GM12878 (cell line): ENCODE measurements at regions not wholly inside any gene's neighbourhood (a gene's known extent, or its start where the extent isn't known, plus 50 kb on each side); places are given as distances from the start of the nearest gene placed in this dataset.

Source experiments
- ATAC-seq: fragments of 200-7000 bp; cut with Tn5 transposase; 3 replicates; pipeline ENCODE4 v1.9.1; 2020; ENCODE audit warnings: mild to moderate bottlenecking, moderate library complexity
- BruUV-seq: library from RNA; stranded (reverse); fragments of 400-500 nt; replicated peaks from 2 replicates; lab custom pipeline; 2021; lab: Mats Ljungman, UMichigan
- CTCF ChIA-PET: fragments of 300-600 bp; sonication (Branson Sonifier 250); formaldehyde crosslinking; extraction: SDS; loops from one replicate; lab custom pipeline; 2021; ENCODE audit warnings: inconsistent platforms; lab: Yijun Ruan, JAX
- POLR2A ChIA-PET: fragments of 350-600 bp; formaldehyde crosslinking; extraction: SDS; loops from one replicate; lab custom pipeline; 2021; ENCODE audit warnings: inconsistent platforms; lab: Charles Lee
- RAD21 ChIA-PET: fragments of 300-600 bp; sonication (Branson Sonifier 250); formaldehyde crosslinking; loops from one replicate; lab custom pipeline; 2023; ENCODE audit warnings: antibody characterized with exemption; ENCODE audit not compliant: unreplicated experiment; lab: Charles Lee
- SMC1A ChIA-PET: fragments of 300-600 bp; sonication (Branson Sonifier 250); formaldehyde crosslinking; loops from one replicate; lab custom pipeline; 2023; ENCODE audit not compliant: unreplicated experiment, uncharacterized antibody; lab: Charles Lee
- DNase-seq: peaks from one replicate; pipeline ENCODE4 v3.0.0-alpha.2; 2011; ENCODE audit warnings: low read depth, low spot score
- FAIRE-seq: peaks from 3 replicates; lab custom pipeline; 2011; peaks lifted over from hg19 to GRCh38; lab: Jason Lieb, UNC
- H2AFZ ChIP-seq: 2 replicates; pipeline ENCODE4 v1.6.0; 2011; ENCODE audit warnings: low read depth, low read length, control low read depth; ENCODE audit not compliant: control insufficient read depth
- H3K27ac ChIP-seq: 2 replicates; pipeline ENCODE4 v1.5.1; 2011; ENCODE audit warnings: control low read depth; ENCODE audit not compliant: control insufficient read depth, insufficient read depth
- H3K27me3 ChIP-seq, 2 experiments: replicated peaks in 1 of 2; 2 replicates each; pipeline versions ENCODE4 v1.6.0 to v1.6.1; 2011; ENCODE audit warnings: low read length in 1 of 2; ENCODE audit not compliant: control insufficient read depth in 2 of 2, insufficient read depth in 2 of 2
- H3K36me3 ChIP-seq, 2 experiments: 2 replicates each; pipeline ENCODE4 v1.5.1; 2011; ENCODE audit warnings: low read length in 1 of 2; ENCODE audit not compliant: control insufficient read depth in 2 of 2, insufficient read depth in 2 of 2
- H3K4me1 ChIP-seq: 2 replicates; pipeline ENCODE4 v1.6.1; 2011; ENCODE audit warnings: mild to moderate bottlenecking, low read length, moderate library complexity, mixed read lengths; ENCODE audit not compliant: control insufficient read depth, insufficient read depth
- H3K4me2 ChIP-seq: 2 replicates; pipeline ENCODE4 v1.6.0; 2011; ENCODE audit warnings: control low read depth; ENCODE audit not compliant: control insufficient read depth, insufficient read depth
- H3K4me3 ChIP-seq: fragments of 200-600 bp; sonication (generic); 2 replicates; pipeline ENCODE4 v1.5.1; 2016
- H3K79me2 ChIP-seq: 2 replicates; pipeline ENCODE4 v1.6.0; 2011; ENCODE audit warnings: low read length; ENCODE audit not compliant: control insufficient read depth, insufficient read depth
- H3K9ac ChIP-seq: 2 replicates; pipeline ENCODE4 v1.8.0; 2011; ENCODE audit warnings: low read length, control low read depth, mixed read lengths; ENCODE audit not compliant: control insufficient read depth, insufficient read depth
- H3K9me3 ChIP-seq: replicated peaks from 3 replicates; pipeline ENCODE4 v1.5.1; 2011; ENCODE audit warnings: mild to moderate bottlenecking, low read length; ENCODE audit not compliant: control insufficient read depth, insufficient read depth
- H4K20me1 ChIP-seq: 2 replicates; pipeline ENCODE4 v1.6.0; 2011; ENCODE audit not compliant: control insufficient read depth, insufficient read depth
- ATF7 ChIP-seq: fragments of 450-650 bp; IDR thresholded peaks from 2 replicates; pipeline ENCODE4 v1.6.1; 2016; ENCODE audit warnings: low read depth, mild to moderate bottlenecking
- CBX3 ChIP-seq: fragments of 200-600 bp; sonication (generic); IDR thresholded peaks from 2 replicates; pipeline ENCODE4 v1.6.1; 2016; ENCODE audit warnings: low read depth, borderline replicate concordance
- CBX5 ChIP-seq: sonication (generic); IDR thresholded peaks from 2 replicates; pipeline ENCODE4 v1.6.1; 2016; ENCODE audit warnings: low read depth, moderate library complexity, mild to moderate bottlenecking, inconsistent platforms
- CHD4 ChIP-seq: fragments of 200-600 bp; sonication (generic); IDR thresholded peaks from 2 replicates; pipeline ENCODE4 v1.6.1; 2016; ENCODE audit warnings: mild to moderate bottlenecking
- CUX1 ChIP-seq: IDR thresholded peaks from 2 replicates; pipeline ENCODE4 v1.6.1; 2012; ENCODE audit warnings: improper control_type of control experiment, low read depth, low read length; ENCODE audit not compliant: insufficient replicate concordance
- ELK1 ChIP-seq: IDR thresholded peaks from 2 replicates; pipeline ENCODE4 v1.6.1; 2012; ENCODE audit warnings: low read depth, low read length, improper control_type of control experiment
- ETV6 ChIP-seq, 2 experiments: fragments of 450-650 bp in 1 of 2; IDR thresholded peaks in 1 of 2; conservative IDR thresholded peaks in 1 of 2; 2 replicates each; pipeline ENCODE4 v1.6.1; 2014; ENCODE audit warnings: antibody characterized with exemption in 1 of 2, borderline replicate concordance in 1 of 2, low read depth in 1 of 2, mild to moderate bottlenecking in 1 of 2, moderate library complexity in 1 of 2
- HSF1 ChIP-seq: fragments of 150-350 bp; IDR thresholded peaks from 2 replicates; pipeline ENCODE4 v1.6.1; 2014; ENCODE audit warnings: mild to moderate bottlenecking, low read depth, low read length
- IRF5 ChIP-seq: fragments of 450-650 bp; IDR thresholded peaks from 2 replicates; pipeline ENCODE4 v1.6.1; 2017; ENCODE audit warnings: borderline replicate concordance
- RBBP5 ChIP-seq: fragments of 200-600 bp; sonication (generic); conservative IDR thresholded peaks from 2 replicates; pipeline ENCODE4 v1.6.1; 2016
- SUPT20H ChIP-seq: IDR thresholded peaks from 2 replicates; pipeline ENCODE4 v1.6.1; 2011; ENCODE audit warnings: low read depth, mild to moderate bottlenecking, low read length, moderate library complexity, borderline replicate concordance; ENCODE audit not compliant: control insufficient read depth
- USF1 ChIP-seq: IDR thresholded peaks from 2 replicates; pipeline ENCODE4 v1.6.1; 2011; ENCODE audit warnings: borderline replicate concordance, low read depth, mild to moderate bottlenecking, moderate library complexity, mixed read lengths, low read length; ENCODE audit not compliant: insufficient read depth; ENCODE audit errors: extremely low read length
- WGBS: methylation state at CpG from one replicate; pipeline ENCODE4 v1.1.6; 2016; ENCODE audit warnings: low lambda C conversion rate; ENCODE audit not compliant: insufficient replicate concordance, insufficient coverage; ENCODE audit errors: missing lambda C conversion rate; 5-methylcytosine and 5-hydroxymethylcytosine counted together
- in situ Hi-C: fragments of 300-500 bp; cut with MboI; formaldehyde crosslinking; loops from 9 replicates; pipeline ENCODE4 v1.14.3; 2018; ENCODE audit warnings: mixed read lengths
- intact Hi-C: fragments of 100-400 bp; cut with micrococcal nuclease; formaldehyde crosslinking; loops from one replicate; pipeline ENCODE4 v1.14.2; 2022; ENCODE audit not compliant: unreplicated experiment

- H3K9me3 ChIP-seq = no peaks in the 10 kb centered on the region; the same call in 2 of the 3 replicates
- peaks cover 25% of the 10 kb centered on the region for H3K4me1 ChIP-seq
- in situ Hi-C loops (no loop called here), intact Hi-C loops (no loop called here)
- no peak for FAIRE-seq
- no peak for TF ChIP-seq CHD4
- no peak for TF ChIP-seq ELK1
- TF ChIP-seq CBX3 = no peak
- no peak for TF ChIP-seq CBX5
- TF ChIP-seq USF1 = no peak
- no peak for TF ChIP-seq HSF1
- no peak for TF ChIP-seq IRF5
- TF ChIP-seq RBBP5 = no peak
- no peak for TF ChIP-seq ETV6 (conservative IDR thresholded peaks at IDR 0.05 in 1 of 2, IDR thresholded peaks at IDR 0.05 in 1 of 2; ENCODE audit: borderline replicate concordance in 1 of 2, low read depth in 1 of 2)
- TF ChIP-seq ATF7 = no peak
- no peak for TF ChIP-seq CUX1
- TF ChIP-seq SUPT20H = no peak
- ChIA-PET CTCF (interaction anchor here (1.5 to 1.9 kb wide), 5 partner anchors 22 to 140 kb away, joined by 3 to 5 read pairs (median 4); no protein-coding TSS in a partner anchor), RAD21 (interaction anchor here (1.2 to 1.7 kb wide), 3 partner anchors 25 to 140 kb away, joined by 3 to 6 read pairs (median 3); no protein-coding TSS in a partner anchor), POLR2A (interaction anchor here (0.6 to 1.2 kb wide), 2 partner anchors 11 to 15 kb away, joined by 3 read pairs; no protein-coding TSS in a partner anchor), SMC1A (interaction anchor here (0.6 to 2.8 kb wide), 16 partner anchors 9 to 1186 kb away, joined by 3 to 8 read pairs (median 3); no protein-coding TSS in a partner anchor)
- no peak overlapping the region for H2AFZ ChIP-seq
- H3K36me3 ChIP-seq = no peaks in the 10 kb centered on the region
- peaks cover 2% of the 10 kb centered on the region for H3K79me2 ChIP-seq
- WGBS = 75% methylated on average over 2 of the region's 2 CpGs
- no peak for ATAC-seq
- H3K4me3 ChIP-seq = no peak overlapping the region
- H3K9ac ChIP-seq = no peak overlapping the region
- H3K27me3 ChIP-seq = no peaks in the 10 kb centered on the region
- H3K4me2 ChIP-seq = no peak overlapping the region
- no TSS peak for BruUV-seq
- H4K20me1 ChIP-seq = no peaks in the 10 kb centered on the region
- DNase-seq = no peak
- no peak overlapping the region for H3K27ac ChIP-seq
These were observed 148.6 kb upstream of the SLC38A2 start for GRCh38 chr12:46521145-46521544.
